GM18907 (cell line): ENCODE measurements at regions not wholly inside any gene's neighbourhood (a gene's known extent, or its start where the extent isn't known, plus 50 kb on each side); places are given as distances from the start of the nearest gene placed in this dataset.

Experiments
- ATAC-seq: cut with Tn5 transposase; IDR thresholded peaks from one replicate; pipeline ENCODE4 v1.9.1; 2021; ENCODE audit warnings: mild to moderate bottlenecking, moderate library complexity; ENCODE audit not compliant: unreplicated experiment

GRCh38 chr1:168865850-168866620 is 137.0 kb upstream of the DPT start:
- no peak for ATAC-seq

- no peak for ATAC-seq
These were observed 139.1 kb upstream of the DPT start for GRCh38 chr1:168867941-168868634.

GRCh38 chr1:168871531-168871930 is 142.5 kb upstream of the DPT start:
- ATAC-seq, result no peak

- ATAC-seq, result no peak
These were observed 146.8 kb upstream of the DPT start for GRCh38 chr1:168875831-168876230.

- ATAC-seq, result no peak
These were observed 147.8 kb upstream of the DPT start for GRCh38 chr1:168876830-168877229.

GRCh38 chr1:168879896-168880734 is 151.1 kb upstream of the DPT start:
- ATAC-seq, result no peak

GRCh38 chr1:168881656-168882260 is 152.8 kb upstream of the DPT start:
- no peak for ATAC-seq

- ATAC-seq, result no peak
These were observed 158.4 kb upstream of the DPT start for GRCh38 chr1:168887381-168887780.

- no peak for ATAC-seq
These were observed 159.4 kb upstream of the DPT start for GRCh38 chr1:168888418-168888817.

GRCh38 chr1:168892931-168893330 is 163.9 kb upstream of the DPT start:
- ATAC-seq, result no peak

- ATAC-seq, result no peak
These were observed 164.4 kb upstream of the DPT start for GRCh38 chr1:168893359-168893801.

- ATAC-seq, result no peak
These were observed 165.4 kb upstream of the DPT start for GRCh38 chr1:168894397-168894903.

GRCh38 chr1:168897249-168897648 is 168.2 kb upstream of the DPT start:
- ATAC-seq, result no peak

GRCh38 chr1:168903237-168903830 is 174.3 kb upstream of the DPT start:
- ATAC-seq, result no peak

GRCh38 chr1:168905633-168906032 is 176.6 kb upstream of the DPT start:
- ATAC-seq, result no peak

GRCh38 chr1:168906367-168906766 is 177.4 kb upstream of the DPT start:
- ATAC-seq, result no peak

- ATAC-seq, result no peak
These were observed 178.0 kb upstream of the DPT start for GRCh38 chr1:168907053-168907452.

GRCh38 chr1:168907786-168908348 is 178.9 kb upstream of the DPT start:
- no peak for ATAC-seq

- no peak for ATAC-seq
These were observed 181.4 kb upstream of the DPT start for GRCh38 chr1:168910403-168910802.

GRCh38 chr1:168911370-168911769 is 182.4 kb upstream of the DPT start:
- ATAC-seq, result no peak
